EL (cell line): ENCODE measurements at regions not wholly inside any gene's neighbourhood (a gene's known extent, or its start where the extent isn't known, plus 50 kb on each side); places are given as distances from the start of the nearest gene placed in this dataset.
"Not testable (repeated sequence)": the region's sequence is repeated elsewhere in the genome, so short reads cannot be mapped to it uniquely, and the experiment has no call there.

Experiments used
- DNase-seq: peaks from one replicate; pipeline ENCODE4 v3.0.0-alpha.2; 2016

DNA sequence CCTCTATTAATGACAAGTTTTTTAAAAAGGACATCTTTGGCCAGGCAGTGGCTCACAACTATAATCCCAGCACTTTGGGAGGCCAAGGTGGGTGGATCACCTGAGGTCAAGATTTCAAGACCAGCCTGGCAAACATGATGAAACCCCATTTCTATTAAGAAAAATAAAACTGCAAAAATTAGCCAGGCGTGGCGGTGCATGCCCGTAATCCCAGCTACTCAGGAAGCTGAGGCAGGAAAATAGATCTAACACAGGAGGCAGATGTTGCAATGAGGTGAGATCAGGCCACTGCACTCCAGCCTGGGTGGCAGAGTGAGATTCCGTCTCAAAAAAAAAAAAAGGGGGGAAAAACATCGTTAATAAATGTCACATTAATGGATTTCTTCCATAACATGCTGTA, 1805.4 kb downstream of the C4orf33 start:
- no peak for DNase-seq

DNA sequence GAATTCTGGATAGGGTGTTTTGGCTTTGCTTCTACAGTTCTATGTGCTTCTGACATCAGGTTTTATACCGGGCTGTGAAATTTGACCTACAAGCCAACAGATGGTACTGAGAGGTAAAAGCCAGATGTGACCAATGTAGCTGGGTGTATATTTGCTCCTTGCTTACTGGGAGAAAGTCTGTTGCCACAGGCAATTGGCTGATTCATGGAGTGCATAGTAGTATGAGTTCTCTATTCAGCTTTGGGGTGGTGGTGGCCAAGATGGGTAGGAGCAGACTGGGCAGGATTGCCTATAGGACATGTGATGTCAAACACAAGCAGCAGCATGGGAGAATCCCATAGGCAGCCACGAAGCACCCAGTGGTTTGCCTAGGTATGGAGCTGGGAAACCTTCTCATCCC, 1827.0 kb downstream of the C4orf33 start:
- no peak for DNase-seq

DNA sequence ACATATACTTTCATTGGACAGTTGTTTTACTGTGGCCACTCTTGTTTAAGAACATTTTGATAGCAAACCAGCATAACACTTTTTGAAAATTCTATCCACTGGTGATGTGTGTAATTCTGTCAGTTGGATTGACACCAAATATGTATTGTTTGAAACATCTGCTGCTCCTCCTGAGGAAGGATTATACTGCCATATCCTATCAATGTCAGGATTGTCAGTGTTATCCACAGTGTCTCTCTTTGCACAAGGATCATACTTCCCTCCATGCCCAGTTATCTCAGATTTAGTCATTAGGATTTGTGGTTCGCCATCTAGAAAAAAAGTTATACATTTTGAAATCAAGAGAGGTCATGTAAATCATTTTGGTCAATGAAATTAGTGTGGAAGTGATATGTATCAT, 1859.6 kb downstream of the C4orf33 start:
- DNase-seq: no peak

DNA sequence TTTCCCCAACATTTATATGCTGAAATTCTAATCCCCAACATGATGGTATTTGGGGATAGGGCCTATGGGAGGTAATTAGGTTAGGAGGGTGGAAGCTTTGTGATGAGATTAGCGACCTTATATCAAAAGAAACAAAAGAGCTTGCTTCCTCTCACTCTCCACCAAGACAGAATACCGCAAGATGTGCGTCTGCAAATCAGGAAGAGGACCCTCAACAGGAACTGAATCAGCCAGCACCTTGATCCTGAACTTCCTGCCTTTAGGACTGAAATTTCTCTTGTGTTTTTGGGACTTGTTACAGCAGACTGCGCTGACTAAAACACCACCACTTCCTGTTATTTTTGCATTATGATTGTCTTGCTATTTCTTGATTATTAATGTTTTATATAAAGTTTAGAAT, 1889.4 kb downstream of the C4orf33 start:
- DNase-seq: no peak

DNA sequence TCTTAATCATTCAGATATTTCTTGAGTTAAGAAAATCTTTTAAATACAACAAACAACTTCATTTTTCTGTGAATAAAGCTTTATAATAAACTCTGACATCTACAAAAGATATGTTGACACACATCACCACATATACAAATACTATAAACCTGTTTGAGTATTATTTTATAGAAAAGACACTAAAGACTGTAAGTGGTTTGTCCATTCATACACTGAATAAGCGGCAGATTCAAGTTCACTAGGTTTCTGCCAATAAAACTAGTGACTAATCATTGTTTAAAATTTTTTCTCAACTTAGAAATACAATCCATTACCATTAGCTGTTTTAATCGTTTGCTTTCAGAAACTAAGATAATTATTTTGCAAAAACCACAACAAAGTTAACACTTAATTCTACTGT, 1900.0 kb downstream of the C4orf33 start:
- DNase-seq: no peak

DNA sequence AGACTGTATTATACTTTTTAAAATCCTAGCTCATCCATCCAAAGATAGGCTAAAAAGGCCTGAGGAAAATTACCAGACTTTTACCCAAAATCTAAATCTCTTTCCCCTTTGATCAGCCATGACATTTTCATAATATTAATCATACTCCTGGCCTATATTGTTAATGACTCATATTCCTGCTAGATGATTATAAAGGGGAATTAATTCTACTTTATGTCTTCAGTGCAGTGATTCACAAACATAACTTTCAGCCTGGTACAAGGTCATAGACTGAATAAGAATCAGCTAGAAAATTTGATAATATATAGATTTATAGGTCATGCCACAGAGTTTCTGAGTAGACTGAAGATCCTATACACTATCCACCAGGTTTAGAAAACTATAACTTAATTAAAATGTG, 1905.4 kb downstream of the C4orf33 start:
- peak; percentile 8 for DNase-seq

DNA sequence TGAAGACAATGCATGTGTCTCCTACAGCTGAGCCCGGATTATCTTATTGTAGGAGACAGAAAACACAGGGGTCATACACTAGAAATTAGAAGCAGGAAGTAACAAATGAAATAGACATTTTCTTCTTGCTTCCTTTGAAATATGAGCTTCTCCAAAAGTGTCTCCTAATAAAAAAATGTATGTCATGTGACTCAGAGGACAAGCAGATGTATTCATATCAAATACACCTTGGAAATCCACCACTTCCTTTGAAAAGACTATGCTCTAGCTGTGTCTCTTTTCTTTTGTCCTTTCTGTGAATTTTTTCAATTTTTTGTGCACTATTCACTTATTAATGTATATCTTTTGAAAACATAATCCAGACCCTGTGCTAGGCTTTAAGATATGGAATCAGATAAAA, 1906.2 kb downstream of the C4orf33 start:
- no peak for DNase-seq

DNA sequence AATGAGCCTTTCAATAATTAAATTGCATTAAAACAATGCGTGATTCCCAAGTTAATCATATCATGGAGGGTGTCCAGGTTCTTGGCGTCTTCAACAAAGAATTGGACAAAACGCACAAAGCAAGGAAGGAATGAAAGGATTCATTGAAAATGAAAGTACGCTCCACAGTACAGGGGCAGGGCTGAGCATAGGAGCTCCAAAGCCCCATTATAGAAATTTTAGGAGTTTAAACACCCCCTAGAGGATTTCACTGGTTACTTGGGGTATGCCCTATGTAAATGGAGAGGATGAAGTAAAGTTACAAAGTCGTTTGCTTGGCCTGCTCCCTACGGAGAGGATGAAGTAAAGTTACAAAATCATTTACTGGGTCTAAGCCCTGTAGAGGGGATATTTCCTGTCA, 1910.4 kb downstream of the C4orf33 start:
- no peak for DNase-seq

DNA sequence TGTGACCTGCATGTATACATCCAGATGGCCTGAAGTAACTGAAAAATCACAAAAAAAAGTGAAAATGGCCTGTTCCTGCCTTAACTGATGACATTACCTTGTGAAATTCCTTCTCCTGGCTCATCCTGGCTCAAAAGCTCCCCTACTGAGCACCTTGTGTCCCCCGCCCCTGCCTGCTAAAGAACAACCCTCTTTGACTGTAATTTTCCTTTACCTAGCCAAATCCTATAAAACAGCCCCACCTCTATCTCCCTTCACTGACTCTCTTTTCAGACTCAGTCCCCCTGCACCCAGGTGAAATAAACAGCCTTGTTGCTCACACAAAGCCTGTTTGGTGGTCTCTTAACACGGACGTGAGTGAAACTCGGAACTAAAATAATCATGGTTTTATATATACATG, 1916.0 kb downstream of the C4orf33 start:
- DNase-seq: not testable (repeated sequence)

DNA sequence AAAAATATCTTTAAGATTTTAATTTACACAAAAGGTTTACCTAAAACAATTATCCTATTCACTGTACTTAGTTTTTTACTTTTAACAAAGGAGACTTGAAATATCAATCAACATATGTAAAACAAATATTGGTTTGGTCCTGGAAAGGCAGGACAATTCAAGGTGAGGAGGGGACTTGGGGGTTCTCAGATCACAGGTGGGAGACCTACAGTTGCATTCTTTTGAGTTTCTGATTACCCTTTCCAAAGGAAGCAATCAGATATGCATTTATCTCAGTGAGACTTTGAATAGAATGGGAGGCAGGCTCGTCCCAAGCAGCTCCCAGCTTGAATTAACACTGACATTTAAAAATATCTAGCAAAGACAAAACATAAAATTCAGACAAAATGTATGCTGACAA, 1917.3 kb downstream of the C4orf33 start:
- DNase-seq: no peak

DNA sequence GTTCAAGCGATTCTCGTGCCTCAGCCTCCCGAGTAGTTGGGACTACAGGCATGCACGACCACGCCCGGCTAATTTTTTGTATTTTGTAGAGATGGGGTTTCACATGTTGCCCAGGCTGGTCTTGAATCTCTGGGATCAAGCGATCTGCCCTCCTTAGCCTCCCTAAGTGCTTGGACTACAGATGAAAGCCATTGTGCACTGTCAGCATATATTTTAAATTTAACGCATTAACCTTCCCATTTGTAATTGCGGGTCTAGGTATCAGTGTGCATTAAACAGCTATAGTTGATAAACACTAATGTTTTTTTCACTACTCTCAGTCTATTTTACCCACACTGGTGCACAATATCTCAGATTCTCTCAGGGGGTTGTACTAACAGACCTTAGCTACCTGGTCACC, 1930.8 kb downstream of the C4orf33 start:
- no peak for DNase-seq

DNA sequence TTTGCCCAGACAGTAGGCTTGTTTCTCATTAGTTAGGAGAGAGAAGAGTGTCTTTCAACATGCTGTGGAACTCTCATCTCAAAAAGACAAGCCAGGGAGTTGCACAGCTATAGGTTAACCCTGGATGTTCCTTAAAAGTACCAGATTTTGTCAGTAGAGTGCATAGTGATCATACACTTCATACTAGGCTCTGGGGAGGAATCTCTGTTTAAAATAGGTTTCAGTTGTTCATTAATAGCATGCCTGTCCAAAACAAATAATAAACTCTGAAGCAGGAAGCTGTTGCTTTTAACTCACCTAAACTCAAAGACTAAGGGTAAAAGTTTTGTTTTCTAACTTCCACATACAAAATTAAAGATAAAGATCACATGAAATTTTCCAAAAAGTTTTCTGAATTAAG, 1948.4 kb downstream of the C4orf33 start:
- no peak for DNase-seq

DNA sequence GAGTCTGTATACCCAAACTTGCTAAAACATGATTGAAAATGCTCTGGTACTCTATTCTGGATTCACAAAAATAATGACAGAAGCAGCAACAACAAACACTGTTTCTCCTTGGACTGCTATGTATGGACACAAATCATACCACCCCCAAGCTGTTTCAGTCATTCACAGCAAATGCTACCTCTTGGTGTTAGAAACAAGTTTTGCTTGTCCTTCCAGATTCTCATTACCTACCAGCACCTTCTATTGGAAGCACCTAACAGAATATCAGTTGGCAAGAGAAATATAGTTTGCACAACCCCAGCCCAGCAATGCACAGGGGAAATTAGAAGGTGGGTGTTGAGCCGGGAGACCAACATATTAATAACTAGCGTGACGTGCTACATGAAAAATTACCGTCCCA, 1950.9 kb downstream of the C4orf33 start:
- no peak for DNase-seq

DNA sequence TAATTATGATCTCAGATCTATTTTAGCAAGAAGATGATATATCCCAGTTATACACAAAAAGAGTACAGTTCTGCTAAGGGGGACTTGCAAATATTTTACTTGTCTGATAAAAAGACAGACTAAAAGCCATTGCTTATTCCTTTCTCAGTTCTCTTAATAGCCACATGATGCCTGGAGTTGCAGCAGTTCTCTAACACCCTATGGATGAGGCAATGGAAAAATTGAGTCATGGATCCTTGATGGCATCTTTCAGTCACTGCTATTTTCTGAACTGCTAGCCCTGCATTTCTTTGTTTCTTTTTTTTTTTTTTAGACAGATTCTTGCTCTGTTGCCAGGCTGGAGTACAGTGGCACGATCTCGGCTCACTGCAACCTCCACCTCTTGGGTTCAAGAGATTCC, 1956.7 kb downstream of the C4orf33 start:
- DNase-seq: no peak

DNA sequence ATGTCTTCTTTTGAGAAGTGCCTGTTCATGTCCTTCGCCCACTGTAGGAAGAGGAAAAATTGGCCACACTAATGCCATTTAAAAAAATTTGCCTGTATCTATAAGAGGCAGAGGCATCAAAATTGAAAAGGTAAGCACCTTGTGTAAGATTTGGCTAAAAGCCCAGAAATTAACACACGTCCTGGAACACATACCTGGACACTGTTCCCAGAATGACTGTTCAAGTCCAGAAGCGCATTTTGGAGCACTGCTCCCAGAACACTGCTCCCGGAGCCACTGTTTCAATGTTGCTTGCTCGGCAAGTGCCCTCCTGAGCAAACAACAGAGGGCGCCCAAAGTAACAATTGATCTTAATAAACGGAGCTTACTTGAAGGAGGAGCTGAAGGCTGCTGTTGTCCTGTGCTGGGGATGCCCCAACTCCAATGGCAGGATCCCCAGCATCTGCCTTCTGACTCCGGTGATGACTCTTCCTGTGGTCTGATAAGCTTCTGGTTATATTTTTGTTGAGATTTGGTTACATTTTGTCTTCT, 1958.6 kb downstream of the C4orf33 start:
- DNase-seq: no peak

DNA sequence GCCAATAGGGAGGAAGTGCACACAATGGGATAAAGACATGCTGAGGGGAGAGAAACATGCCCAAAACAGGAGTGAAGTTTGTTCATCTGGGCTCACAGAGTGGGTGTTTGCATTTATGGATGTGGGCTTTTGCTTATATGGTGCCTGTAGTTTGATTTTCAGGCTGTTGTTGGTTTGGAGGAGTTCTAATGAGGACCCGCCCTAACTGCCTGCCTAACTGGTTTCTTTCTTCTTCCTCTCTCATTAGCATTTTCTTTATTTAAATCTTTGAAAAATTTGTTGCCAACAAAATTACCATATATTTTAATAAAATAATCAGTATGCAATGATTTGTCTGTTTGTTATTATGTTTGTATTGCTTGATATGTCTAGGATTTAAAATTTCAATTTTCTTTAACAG, 1965.8 kb downstream of the C4orf33 start:
- no peak for DNase-seq

DNA sequence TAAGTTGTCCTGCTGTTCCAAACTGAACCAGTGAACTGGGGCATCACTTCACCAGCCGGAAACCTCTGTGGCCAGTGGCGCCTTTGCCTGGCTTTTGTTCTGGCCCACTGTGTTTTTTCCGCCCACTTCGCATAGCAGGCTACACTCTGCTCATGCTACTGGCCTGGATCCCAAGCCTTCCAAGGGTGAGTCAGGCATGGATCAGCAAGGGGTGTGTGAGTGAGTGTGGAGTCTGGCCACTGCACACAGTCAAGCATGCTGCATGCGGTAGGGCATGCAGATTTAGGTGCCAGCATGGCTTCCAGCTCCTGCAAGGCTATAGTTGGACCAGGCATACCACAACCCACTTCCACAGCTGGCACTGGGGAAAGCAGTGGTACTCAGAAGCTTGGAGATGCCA, 1967.9 kb downstream of the C4orf33 start:
- DNase-seq: no peak

DNA sequence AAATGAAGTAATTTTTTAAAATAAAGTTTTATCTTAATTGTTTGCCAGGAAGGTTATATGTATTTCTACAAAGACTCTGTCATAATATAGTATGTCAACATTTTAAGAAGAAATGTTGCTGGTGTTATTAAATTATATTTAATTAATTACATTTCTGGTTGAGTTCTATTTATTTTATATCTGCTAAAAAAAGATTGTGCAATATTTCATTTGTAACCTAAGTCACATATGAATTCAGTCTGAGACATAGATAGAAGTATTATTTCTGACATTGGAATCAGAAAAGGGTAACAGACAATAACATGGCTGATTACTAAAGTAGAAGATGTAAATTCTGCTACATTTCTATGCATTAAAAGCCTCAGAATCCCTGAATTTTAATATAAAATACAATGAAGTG, 1985.1 kb downstream of the C4orf33 start:
- DNase-seq: no peak

DNA sequence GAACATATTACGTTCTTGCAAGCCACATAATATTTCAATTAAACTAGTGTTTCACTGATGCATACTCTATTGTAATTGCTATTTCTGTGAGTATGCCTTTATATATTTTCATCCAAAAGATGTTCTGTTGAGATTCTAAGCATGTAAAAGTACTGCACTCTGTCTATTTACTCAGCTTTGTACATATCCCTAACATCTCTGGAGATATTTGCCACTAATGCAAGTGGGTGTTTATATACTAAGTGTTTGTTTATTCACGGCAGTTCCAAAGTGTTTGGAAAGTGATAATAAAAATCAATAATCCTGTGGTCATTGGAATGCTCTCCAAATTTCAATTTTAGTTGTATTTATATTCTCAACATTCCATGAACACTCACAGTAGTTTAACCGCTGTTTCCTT, 1989.0 kb downstream of the C4orf33 start:
- DNase-seq: no peak

DNA sequence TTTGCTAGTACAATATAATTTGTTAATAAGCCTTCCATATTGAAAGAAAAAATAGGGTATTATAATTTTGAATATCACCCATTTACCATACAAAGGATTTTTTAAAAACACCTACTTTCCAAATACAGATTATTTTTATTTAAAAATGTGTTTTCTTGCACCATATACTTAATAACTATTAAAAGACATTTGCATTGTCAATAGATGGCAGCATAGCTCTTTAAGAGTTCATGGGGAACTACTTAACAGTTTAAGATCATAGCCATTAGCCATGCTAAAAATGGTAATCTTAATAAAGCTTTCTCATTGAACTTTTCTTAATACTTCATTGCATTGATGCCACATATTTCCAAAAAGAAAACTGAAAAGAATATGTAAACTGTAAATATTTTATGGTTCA, 1995.9 kb downstream of the C4orf33 start:
- DNase-seq: peak; percentile 5

DNA sequence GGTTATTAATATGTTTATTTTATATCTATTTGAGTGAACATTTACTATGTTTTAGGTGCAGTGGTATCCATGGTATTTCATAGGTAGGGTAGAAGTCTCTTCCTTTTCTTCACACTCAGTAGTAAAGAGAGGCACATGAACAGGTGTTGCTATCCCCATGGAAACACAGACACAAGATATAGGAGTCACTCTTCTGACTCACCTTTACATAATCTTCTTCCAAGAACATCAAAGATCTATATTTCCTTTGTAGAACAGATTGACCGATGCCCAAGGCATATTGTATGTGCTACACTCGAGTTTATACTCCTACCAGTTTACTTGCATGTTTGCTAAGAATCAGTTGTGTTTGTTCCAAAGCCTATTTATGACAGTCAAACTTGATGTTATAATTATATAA, 1997.4 kb downstream of the C4orf33 start:
- no peak for DNase-seq

DNA sequence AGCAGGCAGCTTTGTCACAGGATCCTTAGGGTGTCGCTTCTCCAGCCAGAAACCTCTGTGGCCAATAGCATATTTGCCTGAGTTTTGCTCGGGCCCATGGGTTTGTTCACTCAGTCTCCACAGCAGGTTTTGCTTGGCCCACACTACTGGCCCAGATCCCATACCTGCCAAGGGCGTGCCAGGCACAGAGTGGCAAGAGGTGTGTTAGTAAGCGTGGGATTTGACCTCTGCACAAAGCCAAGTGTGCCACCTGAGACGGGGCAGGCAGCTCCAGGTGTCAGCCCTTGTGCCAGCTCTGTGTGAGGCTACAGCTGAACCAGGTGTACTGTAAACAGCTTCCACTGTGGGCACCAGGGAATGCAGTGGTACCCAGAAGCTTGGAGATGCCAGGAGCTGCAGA, 2003.0 kb downstream of the C4orf33 start:
- DNase-seq: no peak

DNA sequence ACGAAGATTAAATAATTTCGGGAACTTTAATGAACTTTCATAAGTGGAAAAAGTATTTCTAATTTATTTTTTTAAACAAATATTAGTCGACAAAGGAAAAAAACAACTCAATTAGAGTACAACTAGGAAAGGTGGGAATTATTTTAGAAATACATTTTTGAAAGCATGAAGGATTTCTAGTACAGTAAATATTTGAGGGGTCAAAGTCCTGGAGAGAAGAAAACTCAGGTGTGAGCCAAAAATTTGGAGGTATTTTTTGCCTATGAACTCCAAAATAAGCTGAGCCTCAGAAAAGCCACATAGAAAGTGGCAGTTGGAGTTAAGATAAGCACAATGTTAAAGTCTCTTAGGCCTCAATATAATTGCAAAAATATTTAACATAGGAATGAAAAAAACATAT, 2017.3 kb downstream of the C4orf33 start:
- DNase-seq: no peak

DNA sequence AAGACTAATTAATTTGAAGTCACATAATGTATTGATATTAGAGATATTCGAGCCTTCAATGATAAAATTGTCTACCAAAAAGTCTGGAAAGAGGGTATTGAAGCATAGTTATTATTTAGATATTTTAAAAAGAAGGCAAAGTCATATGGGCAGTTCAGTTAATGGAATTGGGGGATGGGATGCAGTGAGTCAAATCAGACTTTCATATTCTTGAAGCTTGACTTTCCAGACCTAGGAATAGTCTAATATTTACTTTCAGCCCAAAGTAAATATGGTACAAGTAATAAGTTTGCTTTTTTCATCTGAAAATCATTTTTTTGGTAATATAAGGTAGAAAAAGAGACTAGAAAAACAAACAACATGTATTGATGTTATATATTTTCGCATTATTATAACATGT, 2017.8 kb downstream of the C4orf33 start:
- no peak for DNase-seq

DNA sequence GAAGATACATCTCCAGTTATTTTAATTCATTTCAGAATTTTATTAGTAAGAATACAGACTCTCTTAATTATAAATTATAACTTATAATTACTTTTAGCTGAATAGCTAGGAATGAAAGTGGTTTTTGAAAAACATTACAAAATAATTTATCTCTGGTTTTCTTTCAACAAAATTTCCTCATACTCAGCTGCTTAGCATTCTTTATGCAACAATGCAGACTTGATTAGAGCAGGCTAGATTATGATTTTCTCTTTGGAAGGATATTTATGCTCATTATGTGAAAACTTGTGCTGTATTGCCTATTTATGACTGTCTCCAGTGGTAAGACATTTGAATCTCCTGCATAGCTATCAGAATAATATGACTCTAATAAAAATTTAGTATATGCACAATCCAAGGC, 2023.7 kb downstream of the C4orf33 start:
- no peak for DNase-seq

DNA sequence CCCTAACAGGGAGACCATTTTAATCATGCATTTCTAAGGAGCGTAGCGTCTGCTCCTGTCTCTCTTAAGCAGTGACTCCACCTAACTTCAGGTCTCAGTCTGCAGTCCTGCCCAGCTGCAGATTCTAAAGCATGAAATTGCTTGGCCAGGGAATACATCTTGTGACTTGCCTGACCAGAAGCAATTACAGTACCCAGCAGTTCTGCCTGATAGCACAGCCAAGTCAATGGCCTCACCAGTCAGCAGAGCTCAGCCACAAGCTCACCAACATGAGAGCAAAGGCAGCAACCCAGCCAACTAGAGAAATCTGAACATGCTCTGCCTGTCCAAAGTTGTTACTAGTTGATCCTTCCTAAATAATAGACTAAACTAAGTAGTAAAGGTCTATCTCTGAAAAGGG, 2011.9 kb upstream of the PCDH10 start:
- no peak for DNase-seq
